Vagina (tissue), 2 donors: ENCODE measurements at regions not wholly inside any gene's neighbourhood (a gene's known extent, or its start where the extent isn't known, plus 50 kb on each side); places are given as distances from the start of the nearest gene placed in this dataset.

ENCODE experiments used
- CTCF ChIP-seq, 3 experiments: fragments of 450-650 bp in 2 of 3; fragments of 200-600 bp in 1 of 3; sonication (generic) in 1 of 3; IDR thresholded peaks; one replicate each; pipeline ENCODE4 v1.5.1; 2017 to 2019; ENCODE audit warnings: antibody characterized with exemption in 3 of 3, mild to moderate bottlenecking in 2 of 3, moderate library complexity in 2 of 3
- POLR2A ChIP-seq, 2 donors: fragments of 450-650 bp; IDR thresholded peaks; one replicate each; pipeline ENCODE4 v1.6.1; 2017; ENCODE audit warnings: antibody characterized with exemption in 2 of 2, mild to moderate bottlenecking in 2 of 2, moderate library complexity in 2 of 2
- POLR2AphosphoS5 ChIP-seq, 2 donors: sonication (generic); formaldehyde crosslinking; IDR thresholded peaks; one replicate each; pipeline ENCODE4 v1.9.0; 2017; ENCODE audit warnings: antibody characterized with exemption in 2 of 2, mild to moderate bottlenecking in 2 of 2, low read depth in 1 of 2; ENCODE audit not compliant: insufficient read depth in 1 of 2

- TF ChIP-seq CTCF (IDR thresholded peaks at IDR 0.05) (no peak), POLR2A (IDR thresholded peaks at IDR 0.05) (no peak), POLR2AphosphoS5 (IDR thresholded peaks at IDR 0.05; ENCODE audit: insufficient read depth in 1 of 2, low read depth in 1 of 2) (no peak)
These were observed 796.1 kb upstream of the ADGRL3 start for GRCh38 chr4:60404027-60404426.
